ENCODE measurements at regions not wholly inside any gene's neighbourhood (a gene's known extent, or its start where the extent isn't known, plus 50 kb on each side); places are given as distances from the start of the nearest gene placed in this dataset.

GRCh38 chr14:26204728-26205479, 392.9 kb downstream of the NOVA1 start (continued):
- no peak for TF ChIP-seq CTCF (IDR thresholded peaks at IDR 0.05 in 2 of 3, conservative IDR thresholded peaks at IDR 0.05 in 1 of 3; ENCODE audit: borderline replicate concordance in 1 of 3, insufficient read depth in 1 of 3, low read depth in 2 of 3, low read length in 2 of 3)
- TF ChIP-seq SP1 (IDR thresholded peaks at IDR 0.05; ENCODE audit: low read depth): no peak
- TF ChIP-seq EZH2 (IDR thresholded peaks at IDR 0.05): no peak

GRCh38 chr14:26204366-26204727, 393.5 kb downstream of the NOVA1 start:
- Histone ChIP-seq H3K4me1 (ENCODE audit: control insufficient read depth in 1 of 2, insufficient read depth in 2 of 2, low read length in 2 of 2) (no peaks in the 10 kb centered on the region), H3K27me3 (ENCODE audit: insufficient read depth, low read length) (no peaks in the 10 kb centered on the region), H3K9ac (ENCODE audit: low read length) (no peak overlapping the region), H3K36me3 (ENCODE audit: control insufficient read depth in 1 of 2, insufficient read depth in 2 of 2, low read length in 2 of 2) (no peaks in the 10 kb centered on the region), H3K9me3 (ENCODE audit: control insufficient read depth in 1 of 2, insufficient read depth in 1 of 2, low read depth in 1 of 2, low read length in 2 of 2) (peaks cover 10 to 42% of the 10 kb centered on the region in 2 experiments), H3K79me2 (ENCODE audit: insufficient read depth, low read length) (no peaks in the 10 kb centered on the region), H2AFZ (ENCODE audit: low read depth, low read length, poor library complexity, severe bottlenecking) (no peak overlapping the region), H3K9me2 (ENCODE audit: insufficient read depth) (no peaks in the 10 kb centered on the region), H3K27ac (ENCODE audit: low read depth, low read length) (no peak overlapping the region), H4K20me1 (ENCODE audit: insufficient read depth) (no peaks in the 10 kb centered on the region), H3K4me2 (ENCODE audit: low read length) (no peak overlapping the region), H3K4me3 (replicated peaks in 1 of 2; ENCODE audit: low read depth in 1 of 2, low read length in 2 of 2) (no peak overlapping the region)
- DNase-seq (ENCODE audit: low read depth, low spot score) (no peak), ATAC-seq (no peak)
- TF ChIP-seq ZFX (IDR thresholded peaks at IDR 0.05): no peak
- TF ChIP-seq FOSL1 (IDR thresholded peaks at IDR 0.05; ENCODE audit: low read depth): no peak
- TF ChIP-seq ZNF274 (IDR thresholded peaks at IDR 0.05; ENCODE audit: low read depth, low read length): no peak
- CTCF ChIA-PET: no interaction called here
- RAD21 ChIA-PET (ENCODE audit: low non-redundant PET in 1 of 2, low total read pairs in 2 of 2, uncharacterized antibody in 2 of 2, unreplicated experiment in 2 of 2): no interaction called here
- no TSS peak for BruUV-seq (replicated peaks)
- POLR2A ChIA-PET: no interaction called here
- intact Hi-C loops (cut with micrococcal nuclease): no loop called here

Measured in HCT116 (cell line).